Hepatic stellate cell (primary cell): ENCODE measurements at regions not wholly inside any gene's neighbourhood (a gene's known extent, or its start where the extent isn't known, plus 50 kb on each side); places are given as distances from the start of the nearest gene placed in this dataset.

Experiments
- DNase-seq: peaks from one replicate; pipeline ENCODE4 v3.0.0; 2011; ENCODE audit warnings: low spot score

GRCh38 chr5:3362606-3362910, 233.1 kb upstream of the IRX1 start:
- no peak for DNase-seq

- DNase-seq, result no peak
Observed at GRCh38 chr5:3361811-3362605, 233.6 kb upstream of the IRX1 start.

- no peak for DNase-seq
Observed at GRCh38 chr5:3359642-3360041, 236.0 kb upstream of the IRX1 start.

- DNase-seq, result no peak
Observed at GRCh38 chr5:3357291-3357690, 238.3 kb upstream of the IRX1 start.

GRCh38 chr5:3356016-3356415, 239.6 kb upstream of the IRX1 start:
- no peak for DNase-seq

GRCh38 chr5:3355126-3355525, 240.5 kb upstream of the IRX1 start:
- DNase-seq, result no peak

- no peak for DNase-seq
Observed at GRCh38 chr5:3354606-3355005, 241.0 kb upstream of the IRX1 start.

- no peak for DNase-seq
Observed at GRCh38 chr5:3353561-3353960, 242.1 kb upstream of the IRX1 start.

GRCh38 chr5:3352711-3353110, 242.9 kb upstream of the IRX1 start:
- no peak for DNase-seq

GRCh38 chr5:3351581-3352442, 243.8 kb upstream of the IRX1 start:
- no peak for DNase-seq

GRCh38 chr5:3350781-3351180, 244.9 kb upstream of the IRX1 start:
- no peak for DNase-seq

- no peak for DNase-seq
Observed at GRCh38 chr5:3349704-3350565, 245.7 kb upstream of the IRX1 start.

GRCh38 chr5:3348576-3349535, 246.8 kb upstream of the IRX1 start:
- DNase-seq, result no peak

GRCh38 chr5:3347741-3348140, 247.9 kb upstream of the IRX1 start:
- no peak for DNase-seq

- DNase-seq, result no peak
Observed at GRCh38 chr5:3346111-3346820, 249.4 kb upstream of the IRX1 start.

- DNase-seq, result no peak
Observed at GRCh38 chr5:3345195-3345594, 250.4 kb upstream of the IRX1 start.

- no peak for DNase-seq
Observed at GRCh38 chr5:3344671-3345070, 251.0 kb upstream of the IRX1 start.

GRCh38 chr5:3343911-3344310, 251.7 kb upstream of the IRX1 start:
- no peak for DNase-seq

- no peak for DNase-seq
Observed at GRCh38 chr5:3343211-3343610, 252.4 kb upstream of the IRX1 start.

- DNase-seq, result no peak
Observed at GRCh38 chr5:3342271-3343100, 253.1 kb upstream of the IRX1 start.
